ENCODE measurements at regions not wholly inside any gene's neighbourhood (a gene's known extent, or its start where the extent isn't known, plus 50 kb on each side); places are given as distances from the start of the nearest gene placed in this dataset.

DNA sequence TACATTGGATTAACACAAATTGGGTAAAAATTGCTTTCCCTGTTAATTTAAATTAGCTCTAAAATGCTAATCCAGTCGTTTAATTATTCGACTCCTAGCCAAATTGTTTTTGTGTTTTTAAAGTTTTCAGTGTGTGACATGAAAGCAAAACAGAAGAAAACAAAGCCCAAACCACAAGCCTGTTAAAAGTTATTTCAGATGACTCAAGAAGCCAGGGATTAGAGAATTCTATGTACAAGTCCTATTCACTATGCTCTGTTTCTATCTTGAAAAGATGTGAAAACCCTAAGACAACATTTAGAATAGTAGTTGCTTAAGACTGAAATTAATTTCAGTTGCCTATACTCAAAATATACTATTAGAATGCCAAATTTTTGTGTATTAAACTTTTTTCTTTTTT lies 294.8 kb upstream of the ADAMTS5 start:
- H2AFZ ChIP-seq (ENCODE audit: low read length, unreplicated experiment): no peak overlapping the region
- no peak overlapping the region for H3K27ac ChIP-seq (ENCODE audit: low read depth, low read length)
- H3K4me3 ChIP-seq (ENCODE audit: low read depth, low read length): no peak overlapping the region
- no peaks in the 10 kb centered on the region for H3K4me1 ChIP-seq (ENCODE audit: control insufficient read depth, insufficient read depth, low read length, unreplicated experiment)
- no peaks in the 10 kb centered on the region for H3K27me3 ChIP-seq (ENCODE audit: insufficient read depth, low read length)
- no peaks in the 10 kb centered on the region for H3K79me2 ChIP-seq (ENCODE audit: control insufficient read depth, insufficient read depth, low read length, unreplicated experiment)
- H3K36me3 ChIP-seq (ENCODE audit: insufficient read depth, low read length): no peaks in the 10 kb centered on the region

DNA sequence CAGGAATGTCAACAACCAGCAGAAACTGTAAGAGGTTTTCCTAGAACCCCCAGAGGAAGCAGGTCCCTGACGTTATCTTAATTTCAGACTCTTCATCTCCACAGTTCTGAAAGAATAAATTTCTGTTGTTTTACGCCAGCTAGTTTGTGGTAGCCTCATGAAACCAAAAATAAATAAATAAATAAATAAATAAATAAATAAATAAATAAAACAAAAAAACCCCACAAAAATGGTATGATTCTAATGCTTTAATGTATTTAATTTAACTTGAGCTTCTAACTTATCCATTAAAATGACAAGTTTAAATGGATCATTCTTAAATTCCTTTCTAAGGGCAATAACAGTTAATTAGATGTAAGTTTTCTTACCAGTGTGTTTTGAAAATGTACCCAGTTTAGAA lies 293.8 kb upstream of the ADAMTS5 start:
- no peaks in the 10 kb centered on the region for H3K36me3 ChIP-seq (ENCODE audit: insufficient read depth, low read length)
- H3K79me2 ChIP-seq (ENCODE audit: control insufficient read depth, insufficient read depth, low read length, unreplicated experiment): no peaks in the 10 kb centered on the region
- no peak overlapping the region for H3K27ac ChIP-seq (ENCODE audit: low read depth, low read length)
- no peak overlapping the region for H3K4me3 ChIP-seq (ENCODE audit: low read depth, low read length)
- H3K4me1 ChIP-seq (ENCODE audit: control insufficient read depth, insufficient read depth, low read length, unreplicated experiment): no peaks in the 10 kb centered on the region
- H3K27me3 ChIP-seq (ENCODE audit: insufficient read depth, low read length): no peaks in the 10 kb centered on the region
- no peak overlapping the region for H2AFZ ChIP-seq (ENCODE audit: low read length, unreplicated experiment)

DNA sequence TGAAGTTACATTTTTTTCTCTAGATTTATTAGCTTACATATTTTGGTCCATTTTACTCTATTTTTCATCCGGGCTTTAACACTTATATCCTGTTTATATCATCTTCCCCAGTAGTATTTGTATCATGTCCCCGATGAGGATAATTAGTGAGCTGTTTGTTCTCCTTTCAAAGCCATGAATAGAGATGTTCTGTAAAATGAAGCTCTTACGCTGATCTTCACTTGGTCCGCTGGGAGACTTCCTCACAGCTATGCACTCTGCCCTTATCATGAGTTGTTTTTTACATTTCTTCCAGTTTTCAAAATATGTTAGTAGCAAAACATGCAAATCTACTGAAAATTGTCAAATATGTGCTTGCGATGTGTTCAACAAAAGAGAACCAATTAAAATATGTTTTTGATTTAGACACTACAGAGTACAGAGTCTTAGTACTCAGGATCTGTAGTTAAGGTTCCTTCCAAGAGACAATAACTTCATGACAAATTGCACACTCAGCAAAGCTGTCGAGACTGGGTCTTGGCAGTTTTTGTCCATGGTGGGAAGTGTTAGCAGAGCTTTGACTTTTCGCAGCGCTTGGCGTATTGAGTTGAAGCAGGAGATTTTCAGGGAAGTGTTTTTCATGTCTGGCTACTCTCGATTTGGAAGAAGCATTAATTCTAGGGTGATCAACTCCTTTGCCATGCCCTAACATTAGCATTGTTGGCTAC lies 292.0 kb upstream of the ADAMTS5 start:
- no peaks in the 10 kb centered on the region for H3K27me3 ChIP-seq (ENCODE audit: insufficient read depth, low read length)
- no peak overlapping the region for H3K4me3 ChIP-seq (ENCODE audit: low read depth, low read length)
- H3K4me1 ChIP-seq (ENCODE audit: control insufficient read depth, insufficient read depth, low read length, unreplicated experiment): no peaks in the 10 kb centered on the region
- H3K27ac ChIP-seq (ENCODE audit: low read depth, low read length): no peak overlapping the region
- no peak overlapping the region for H2AFZ ChIP-seq (ENCODE audit: low read length, unreplicated experiment)
- H3K79me2 ChIP-seq (ENCODE audit: control insufficient read depth, insufficient read depth, low read length, unreplicated experiment): no peaks in the 10 kb centered on the region
- H3K36me3 ChIP-seq (ENCODE audit: insufficient read depth, low read length): no peaks in the 10 kb centered on the region

DNA sequence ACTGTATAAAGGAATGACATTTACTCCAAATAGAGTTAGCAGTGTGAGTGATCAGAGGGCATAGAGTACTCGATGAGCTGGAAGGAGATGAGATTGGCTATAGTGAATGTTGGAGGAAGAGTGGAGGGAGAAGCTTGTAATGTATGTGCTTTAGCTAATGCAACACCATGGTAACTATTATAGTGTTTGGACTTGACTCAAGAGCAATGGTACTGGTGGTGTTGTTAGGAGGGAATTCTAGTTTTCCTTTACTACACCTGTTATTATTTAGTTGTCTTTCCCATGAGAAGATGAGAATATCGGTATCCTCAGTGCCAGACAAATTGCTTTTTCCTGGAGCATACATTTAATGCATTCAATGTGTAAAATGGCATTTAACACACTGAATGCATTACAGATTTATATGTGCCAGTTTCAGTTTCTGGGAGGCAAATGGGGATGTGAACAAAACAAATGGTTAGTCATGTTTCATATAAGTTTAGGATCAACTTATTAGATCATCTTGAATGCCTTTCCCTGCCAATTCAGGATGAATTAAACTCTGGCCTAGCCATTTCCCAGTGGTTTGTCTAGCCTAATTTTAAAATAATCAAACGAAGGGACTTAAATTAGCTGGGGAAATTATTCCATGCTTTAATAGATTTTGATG lies 291.1 kb upstream of the ADAMTS5 start:
- H3K4me3 ChIP-seq (ENCODE audit: low read depth, low read length): no peak overlapping the region
- H2AFZ ChIP-seq (ENCODE audit: low read length, unreplicated experiment): no peak overlapping the region
- no peaks in the 10 kb centered on the region for H3K36me3 ChIP-seq (ENCODE audit: insufficient read depth, low read length)
- H3K27ac ChIP-seq (ENCODE audit: low read depth, low read length): no peak overlapping the region
- H3K27me3 ChIP-seq (ENCODE audit: insufficient read depth, low read length): no peaks in the 10 kb centered on the region
- no peaks in the 10 kb centered on the region for H3K4me1 ChIP-seq (ENCODE audit: control insufficient read depth, insufficient read depth, low read length, unreplicated experiment)
- H3K79me2 ChIP-seq (ENCODE audit: control insufficient read depth, insufficient read depth, low read length, unreplicated experiment): no peaks in the 10 kb centered on the region

DNA sequence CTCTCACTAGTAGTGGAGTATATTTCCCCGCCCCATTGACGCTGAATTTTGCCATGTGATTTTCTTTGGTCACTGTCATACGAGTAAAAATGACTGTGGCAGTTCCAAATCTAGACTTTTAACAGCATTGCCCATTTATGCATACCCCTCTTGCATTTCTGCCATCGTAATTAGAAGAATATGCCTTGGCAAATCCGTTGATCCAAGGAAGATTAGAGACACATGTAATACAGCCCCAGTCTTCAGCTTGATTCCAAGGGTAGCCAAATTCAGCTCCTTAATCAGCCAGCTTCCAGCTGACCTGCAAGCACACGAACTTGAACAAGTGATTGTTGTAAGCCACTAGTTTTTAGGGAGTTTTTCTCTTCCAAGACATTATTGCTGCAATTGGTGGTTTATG lies 290.3 kb upstream of the ADAMTS5 start:
- H3K27ac ChIP-seq (ENCODE audit: low read depth, low read length): no peak overlapping the region
- no peaks in the 10 kb centered on the region for H3K79me2 ChIP-seq (ENCODE audit: control insufficient read depth, insufficient read depth, low read length, unreplicated experiment)
- no peaks in the 10 kb centered on the region for H3K4me1 ChIP-seq (ENCODE audit: control insufficient read depth, insufficient read depth, low read length, unreplicated experiment)
- H3K4me3 ChIP-seq (ENCODE audit: low read depth, low read length): no peak overlapping the region
- H3K27me3 ChIP-seq (ENCODE audit: insufficient read depth, low read length): no peaks in the 10 kb centered on the region
- H3K36me3 ChIP-seq (ENCODE audit: insufficient read depth, low read length): no peaks in the 10 kb centered on the region
- H2AFZ ChIP-seq (ENCODE audit: low read length, unreplicated experiment): no peak overlapping the region

DNA sequence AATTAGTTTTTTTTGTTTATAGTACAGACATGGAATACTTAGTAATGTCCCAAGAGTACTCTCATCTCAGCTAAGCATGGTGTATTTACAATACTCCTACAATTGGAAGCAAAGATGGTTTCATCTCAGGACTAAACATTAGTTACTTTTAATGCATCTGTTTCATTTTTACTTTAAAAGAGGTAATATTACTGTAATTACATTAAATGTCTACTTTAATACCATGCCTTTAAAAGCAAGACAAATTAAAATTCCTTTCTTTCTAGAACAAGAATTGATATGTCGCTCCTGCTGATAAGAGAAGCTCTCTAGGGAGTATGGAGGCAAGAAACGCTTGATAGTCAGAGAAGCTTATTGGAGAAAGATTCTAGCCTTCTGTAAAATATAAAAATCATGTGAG lies 284.9 kb upstream of the ADAMTS5 start:
- H3K79me2 ChIP-seq (ENCODE audit: control insufficient read depth, insufficient read depth, low read length, unreplicated experiment): no peaks in the 10 kb centered on the region
- no peak overlapping the region for H3K4me3 ChIP-seq (ENCODE audit: low read depth, low read length)
- no peaks in the 10 kb centered on the region for H3K27me3 ChIP-seq (ENCODE audit: insufficient read depth, low read length)
- no peaks in the 10 kb centered on the region for H3K36me3 ChIP-seq (ENCODE audit: insufficient read depth, low read length)
- H3K4me1 ChIP-seq (ENCODE audit: control insufficient read depth, insufficient read depth, low read length, unreplicated experiment): peaks cover 14% of the 10 kb centered on the region
- H2AFZ ChIP-seq (ENCODE audit: low read length, unreplicated experiment): no peak overlapping the region
- H3K27ac ChIP-seq (ENCODE audit: low read depth, low read length): no peak overlapping the region

DNA sequence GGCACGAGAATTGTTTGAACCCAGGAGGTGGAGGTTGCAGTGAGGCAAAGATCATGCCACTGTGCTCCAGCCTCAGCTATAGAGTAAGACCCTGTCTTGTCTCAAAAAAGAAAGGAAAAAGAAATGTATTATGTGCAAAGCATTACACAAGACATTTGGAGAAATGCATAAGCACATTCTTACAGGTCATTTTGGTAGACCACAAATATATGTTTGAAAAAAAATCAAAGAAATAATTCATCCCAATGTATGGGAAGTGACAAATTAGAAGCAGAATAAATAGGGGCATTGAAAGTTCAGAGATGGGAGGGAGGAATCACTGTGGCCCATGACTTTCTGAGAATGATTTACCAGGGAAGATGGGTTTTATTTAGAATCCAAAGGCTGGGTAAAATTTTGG lies 283.5 kb upstream of the ADAMTS5 start:
- no peaks in the 10 kb centered on the region for H3K27me3 ChIP-seq (ENCODE audit: insufficient read depth, low read length)
- peaks cover 26% of the 10 kb centered on the region for H3K4me1 ChIP-seq (ENCODE audit: control insufficient read depth, insufficient read depth, low read length, unreplicated experiment)

DNA sequence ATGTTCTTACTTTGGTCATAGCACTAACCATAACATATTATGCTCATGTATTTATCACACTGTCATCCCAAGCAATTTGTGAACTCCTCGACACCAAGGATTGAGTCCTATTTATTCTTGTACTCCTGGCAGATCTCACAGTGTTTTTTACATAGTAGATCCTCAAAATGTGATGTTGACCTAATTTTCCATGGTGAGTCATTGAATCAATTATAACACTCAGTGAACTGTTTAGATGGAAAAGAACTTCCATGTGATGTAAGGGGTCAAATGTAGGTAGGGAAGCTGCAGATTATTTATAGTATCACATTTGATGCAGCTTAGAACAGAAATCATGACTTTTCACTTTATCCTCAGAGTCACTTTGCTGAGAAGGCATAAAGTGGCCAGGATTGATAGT lies 281.9 kb upstream of the ADAMTS5 start:
- Histone ChIP-seq H2AFZ (ENCODE audit: low read length, unreplicated experiment) (no peak overlapping the region), H3K27ac (ENCODE audit: low read depth, low read length) (no peak overlapping the region), H3K36me3 (ENCODE audit: insufficient read depth, low read length) (no peaks in the 10 kb centered on the region), H3K27me3 (ENCODE audit: insufficient read depth, low read length) (no peaks in the 10 kb centered on the region), H3K4me3 (ENCODE audit: low read depth, low read length) (no peak overlapping the region), H3K79me2 (ENCODE audit: control insufficient read depth, insufficient read depth, low read length, unreplicated experiment) (no peaks in the 10 kb centered on the region), H3K4me1 (ENCODE audit: control insufficient read depth, insufficient read depth, low read length, unreplicated experiment) (peaks cover 40% of the 10 kb centered on the region)

More for the DNA sequence above, 283.5 kb upstream of the ADAMTS5 start:
- no peak overlapping the region for H3K4me3 ChIP-seq (ENCODE audit: low read depth, low read length)
- no peaks in the 10 kb centered on the region for H3K79me2 ChIP-seq (ENCODE audit: control insufficient read depth, insufficient read depth, low read length, unreplicated experiment)
- H3K27ac ChIP-seq (ENCODE audit: low read depth, low read length): no peak overlapping the region
- H3K36me3 ChIP-seq (ENCODE audit: insufficient read depth, low read length): no peaks in the 10 kb centered on the region
- H2AFZ ChIP-seq (ENCODE audit: low read length, unreplicated experiment): no peak overlapping the region

DNA sequence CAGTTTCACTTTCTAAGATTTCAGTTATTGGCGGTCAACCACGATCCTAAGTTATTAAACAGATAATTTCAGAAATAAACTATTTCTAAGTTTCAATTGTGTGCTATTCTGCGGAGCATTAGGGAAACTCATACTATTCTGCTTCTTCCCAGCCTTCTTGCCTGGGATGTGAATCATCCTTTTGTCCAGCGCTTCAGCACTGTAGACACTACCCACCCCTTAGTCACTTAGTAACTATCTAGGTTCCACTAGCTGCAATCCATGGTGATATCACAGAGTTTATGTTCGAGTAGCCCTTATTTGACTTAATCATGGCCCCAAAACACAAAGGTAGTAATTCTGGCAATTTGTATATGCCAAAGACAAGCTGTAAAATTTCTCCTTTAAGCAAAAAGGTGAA lies 279.9 kb upstream of the ADAMTS5 start:
- H3K27ac ChIP-seq (ENCODE audit: low read depth, low read length): peak overlapping the region; percentile 88
- H3K36me3 ChIP-seq (ENCODE audit: insufficient read depth, low read length): no peaks in the 10 kb centered on the region
- H2AFZ ChIP-seq (ENCODE audit: low read length, unreplicated experiment): peak overlapping the region; percentile 52
- H3K4me3 ChIP-seq (ENCODE audit: low read depth, low read length): peak overlapping the region; percentile 60
- H3K27me3 ChIP-seq (ENCODE audit: insufficient read depth, low read length): no peaks in the 10 kb centered on the region
- no peaks in the 10 kb centered on the region for H3K79me2 ChIP-seq (ENCODE audit: control insufficient read depth, insufficient read depth, low read length, unreplicated experiment)
- H3K4me1 ChIP-seq (ENCODE audit: control insufficient read depth, insufficient read depth, low read length, unreplicated experiment): peaks cover 45% of the 10 kb centered on the region

DNA sequence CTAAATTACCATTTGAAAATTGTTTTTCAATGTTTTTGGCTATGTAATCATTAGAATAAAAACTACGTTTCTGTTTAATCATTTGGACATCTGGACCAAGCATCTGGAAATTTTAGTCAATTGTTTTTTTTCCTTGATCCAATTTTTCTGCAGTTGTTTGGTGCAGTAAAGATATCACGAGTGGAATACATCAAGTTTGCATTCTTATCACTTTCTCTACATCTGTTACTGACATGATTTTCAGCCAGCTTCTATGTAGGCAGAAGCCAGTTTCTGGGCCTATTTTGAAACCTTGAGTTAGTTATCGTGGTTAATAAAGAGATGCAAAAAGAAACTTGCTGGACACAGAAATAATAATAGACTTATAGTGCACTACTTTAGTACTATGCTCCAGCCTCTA lies 277.9 kb upstream of the ADAMTS5 start:
- Histone ChIP-seq H3K79me2 (ENCODE audit: control insufficient read depth, insufficient read depth, low read length, unreplicated experiment) (no peaks in the 10 kb centered on the region), H3K4me1 (ENCODE audit: control insufficient read depth, insufficient read depth, low read length, unreplicated experiment) (peaks cover 45% of the 10 kb centered on the region), H3K4me3 (ENCODE audit: low read depth, low read length) (no peak overlapping the region; the same call in 1 of the 2 replicates), H3K36me3 (ENCODE audit: insufficient read depth, low read length) (no peaks in the 10 kb centered on the region), H3K27me3 (ENCODE audit: insufficient read depth, low read length) (no peaks in the 10 kb centered on the region), H3K27ac (ENCODE audit: low read depth, low read length) (peak overlapping the region; percentile 88), H2AFZ (ENCODE audit: low read length, unreplicated experiment) (peak overlapping the region; percentile 43)

DNA sequence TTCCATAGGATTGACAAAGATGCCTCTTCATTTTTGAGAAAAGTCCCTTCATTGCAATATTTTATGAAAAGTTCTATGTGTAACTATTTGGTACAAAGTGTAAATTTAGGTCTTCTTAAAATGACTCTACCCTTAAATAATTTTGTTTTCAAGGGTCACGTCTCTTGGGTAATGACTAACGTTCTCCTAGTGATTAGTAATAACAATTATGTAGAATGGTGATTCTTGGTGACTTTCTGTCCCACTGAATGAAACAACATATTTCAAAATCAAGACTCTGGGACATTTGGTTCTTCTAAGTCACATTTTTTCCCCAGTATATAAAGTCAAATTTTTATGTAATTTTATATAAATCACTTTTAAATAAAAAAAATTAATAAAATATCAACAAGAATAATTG lies 277.5 kb upstream of the ADAMTS5 start:
- peak overlapping the region; percentile 17; the same call in 1 of the 2 replicates for H3K4me3 ChIP-seq (ENCODE audit: low read depth, low read length)
- H3K27ac ChIP-seq (ENCODE audit: low read depth, low read length): peak overlapping the region; percentile 88
- H3K79me2 ChIP-seq (ENCODE audit: control insufficient read depth, insufficient read depth, low read length, unreplicated experiment): no peaks in the 10 kb centered on the region
- no peaks in the 10 kb centered on the region for H3K36me3 ChIP-seq (ENCODE audit: insufficient read depth, low read length)
- peak overlapping the region; percentile 34 for H2AFZ ChIP-seq (ENCODE audit: low read length, unreplicated experiment)
- H3K4me1 ChIP-seq (ENCODE audit: control insufficient read depth, insufficient read depth, low read length, unreplicated experiment): peaks cover 45% of the 10 kb centered on the region
- no peaks in the 10 kb centered on the region for H3K27me3 ChIP-seq (ENCODE audit: insufficient read depth, low read length)
